ENCODE measurements at regions not wholly inside any gene's neighbourhood (a gene's known extent, or its start where the extent isn't known, plus 50 kb on each side); places are given as distances from the start of the nearest gene placed in this dataset.

DNA sequence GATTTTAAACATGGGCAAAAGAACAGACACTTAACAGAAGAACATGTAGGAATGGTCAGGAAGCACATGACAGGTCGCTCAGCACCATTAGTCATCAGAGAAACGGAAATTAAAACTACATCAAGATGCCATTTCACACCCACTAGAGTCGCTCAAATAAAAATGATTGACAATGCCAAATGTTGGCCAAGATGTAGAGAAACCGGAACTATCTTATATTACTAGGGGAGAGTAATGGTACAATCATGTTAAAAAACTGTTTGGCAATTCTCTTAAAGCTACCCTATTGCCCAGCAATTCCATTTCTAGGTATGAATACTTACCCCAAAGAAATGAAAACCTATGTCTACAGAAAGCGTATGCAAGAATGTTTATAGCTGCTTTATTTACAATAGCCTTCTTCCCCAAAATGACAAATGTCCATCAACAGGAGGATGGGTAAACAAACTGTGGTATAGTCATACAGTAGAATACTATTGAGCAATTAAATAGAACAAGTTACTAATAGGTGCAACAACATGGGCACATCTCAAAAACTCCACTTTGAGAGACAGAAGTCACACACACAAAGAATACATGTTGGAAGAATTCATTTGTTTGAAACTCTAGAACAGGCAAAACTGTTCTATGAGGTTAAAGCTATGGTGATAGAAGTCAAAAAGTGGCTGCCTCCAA, 92.8 kb downstream of the ETS2 start:
- TF ChIP-seq CTCF (conservative IDR thresholded peaks at IDR 0.05; ENCODE audit: low read depth, low read length), result no peak
- TF ChIP-seq EZH2 (IDR thresholded peaks at IDR 0.05; ENCODE audit: low read length, unreplicated experiment), result no peak
